SU-DHL-6 (cell line): ENCODE measurements at regions not wholly inside any gene's neighbourhood (a gene's known extent, or its start where the extent isn't known, plus 50 kb on each side); places are given as distances from the start of the nearest gene placed in this dataset.

Experiments used
- EZH2phosphoT487 ChIP-seq: fragments of 200-600 bp; sonication (generic), shearing (Covaris generic); conservative IDR thresholded peaks from 2 replicates; pipeline ENCODE4 v1.6.1; 2018; ENCODE audit warnings: mild to moderate bottlenecking, antibody characterized with exemption, low read length, moderate library complexity, mixed read lengths
- TF ChIP-seq, protein P1 (sequence below): fragments of 200-600 bp; sonication (generic); IDR thresholded peaks from one replicate; pipeline ENCODE4 v1.5.1; 2017; ENCODE audit warnings: antibody characterized with exemption, mild to moderate bottlenecking, low read length, moderate library complexity; ENCODE audit not compliant: insufficient read depth, poor library complexity, severe bottlenecking

DNA sequence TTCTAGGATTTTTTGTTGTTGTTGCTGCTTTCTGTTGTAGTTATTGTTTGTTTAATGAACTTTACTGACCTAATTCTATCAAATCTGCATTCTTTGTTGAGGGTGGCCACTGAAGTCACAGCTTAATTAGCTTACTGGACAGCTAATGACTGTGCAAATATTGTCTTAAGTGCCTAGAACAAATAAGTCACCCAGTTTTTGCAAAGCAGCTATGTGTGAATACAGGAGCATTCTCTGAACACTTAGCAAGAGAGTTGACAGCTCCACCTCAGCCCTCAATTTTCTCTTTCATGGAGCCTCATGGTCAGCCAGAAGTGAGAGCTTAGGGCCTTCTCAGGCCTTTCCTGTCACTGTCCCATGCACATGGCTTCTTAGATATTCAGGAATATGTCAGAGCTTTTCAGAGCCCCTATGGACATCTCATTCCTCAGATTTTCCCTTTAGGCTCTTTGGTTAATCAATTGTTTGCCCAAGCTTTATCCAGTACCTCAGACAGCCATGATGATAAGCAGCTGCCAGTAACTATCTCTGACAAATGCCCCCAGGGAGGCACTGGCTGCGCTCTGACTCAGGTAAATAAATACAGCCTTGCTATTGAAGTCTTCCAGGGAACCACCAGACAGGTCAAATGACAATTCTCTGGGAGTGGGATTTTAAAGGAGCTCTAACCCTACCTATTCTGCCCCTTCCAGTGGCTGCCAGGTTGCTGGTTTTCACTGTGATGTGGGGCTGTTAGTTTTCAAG, 241.4 kb upstream of the IL12B start:
- no peak for TF ChIP-seq EZH2phosphoT487
- TF ChIP-seq, protein P1, sequence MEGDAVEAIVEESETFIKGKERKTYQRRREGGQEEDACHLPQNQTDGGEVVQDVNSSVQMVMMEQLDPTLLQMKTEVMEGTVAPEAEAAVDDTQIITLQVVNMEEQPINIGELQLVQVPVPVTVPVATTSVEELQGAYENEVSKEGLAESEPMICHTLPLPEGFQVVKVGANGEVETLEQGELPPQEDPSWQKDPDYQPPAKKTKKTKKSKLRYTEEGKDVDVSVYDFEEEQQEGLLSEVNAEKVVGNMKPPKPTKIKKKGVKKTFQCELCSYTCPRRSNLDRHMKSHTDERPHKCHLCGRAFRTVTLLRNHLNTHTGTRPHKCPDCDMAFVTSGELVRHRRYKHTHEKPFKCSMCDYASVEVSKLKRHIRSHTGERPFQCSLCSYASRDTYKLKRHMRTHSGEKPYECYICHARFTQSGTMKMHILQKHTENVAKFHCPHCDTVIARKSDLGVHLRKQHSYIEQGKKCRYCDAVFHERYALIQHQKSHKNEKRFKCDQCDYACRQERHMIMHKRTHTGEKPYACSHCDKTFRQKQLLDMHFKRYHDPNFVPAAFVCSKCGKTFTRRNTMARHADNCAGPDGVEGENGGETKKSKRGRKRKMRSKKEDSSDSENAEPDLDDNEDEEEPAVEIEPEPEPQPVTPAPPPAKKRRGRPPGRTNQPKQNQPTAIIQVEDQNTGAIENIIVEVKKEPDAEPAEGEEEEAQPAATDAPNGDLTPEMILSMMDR = no peak
